Activated B cell treated with CpG ODN at 0.5 μM for 24 hours (primary cell): ENCODE measurements at regions not wholly inside any gene's neighbourhood (a gene's known extent, or its start where the extent isn't known, plus 50 kb on each side); places are given as distances from the start of the nearest gene placed in this dataset.

ENCODE experiments used
- ATAC-seq: fragments of 200-7000 bp; cut with Tn5 transposase; one replicate; pipeline ENCODE4 v1.10.0; 2021; ENCODE audit warnings: low read depth, mild to moderate bottlenecking, moderate library complexity
- CTCF ChIA-PET: fragments of 350-600 bp; sonication (Branson Sonifier 250); formaldehyde crosslinking; loops from one replicate; lab custom pipeline; 2021; ENCODE audit warnings: antibody characterized with exemption; lab: Charles Lee
- POLR2A ChIA-PET: fragments of 350-600 bp; sonication (Branson Sonifier 250); formaldehyde crosslinking; loops from one replicate; lab custom pipeline; 2021; ENCODE audit warnings: antibody characterized with exemption; lab: Charles Lee
- DNase-seq: peaks from one replicate; pipeline ENCODE4 v3.0.0; 2022
- H3K27ac Mint-ChIP-seq: one replicate; pipeline ENCODE4 v1.8.0; 2020; ENCODE audit warnings: mixed read lengths
- H3K27me3 Mint-ChIP-seq: one replicate; pipeline ENCODE4 v1.8.0; 2021; ENCODE audit warnings: mixed read lengths
- H3K36me3 Mint-ChIP-seq: one replicate; pipeline ENCODE4 v1.8.0; 2021; ENCODE audit warnings: low read depth, mixed read lengths
- H3K4me1 Mint-ChIP-seq: one replicate; pipeline ENCODE4 v1.8.0; 2021; ENCODE audit warnings: mixed read lengths
- H3K4me3 Mint-ChIP-seq: one replicate; pipeline ENCODE4 v1.8.0; 2020; ENCODE audit warnings: mild to moderate bottlenecking, mixed read lengths
- H3K9me3 Mint-ChIP-seq: one replicate; pipeline ENCODE4 v1.8.0; 2020; ENCODE audit warnings: mixed read lengths
- CTCF ChIP-seq: fragments of 200-600 bp; IDR thresholded peaks from one replicate; pipeline ENCODE4 v1.8.0; 2022; ENCODE audit warnings: antibody characterized with exemption, mild to moderate bottlenecking
- intact Hi-C: fragments of 100-400 bp; cut with micrococcal nuclease; formaldehyde crosslinking; loops from one replicate; pipeline ENCODE4 v1.15.1; 2024

DNA sequence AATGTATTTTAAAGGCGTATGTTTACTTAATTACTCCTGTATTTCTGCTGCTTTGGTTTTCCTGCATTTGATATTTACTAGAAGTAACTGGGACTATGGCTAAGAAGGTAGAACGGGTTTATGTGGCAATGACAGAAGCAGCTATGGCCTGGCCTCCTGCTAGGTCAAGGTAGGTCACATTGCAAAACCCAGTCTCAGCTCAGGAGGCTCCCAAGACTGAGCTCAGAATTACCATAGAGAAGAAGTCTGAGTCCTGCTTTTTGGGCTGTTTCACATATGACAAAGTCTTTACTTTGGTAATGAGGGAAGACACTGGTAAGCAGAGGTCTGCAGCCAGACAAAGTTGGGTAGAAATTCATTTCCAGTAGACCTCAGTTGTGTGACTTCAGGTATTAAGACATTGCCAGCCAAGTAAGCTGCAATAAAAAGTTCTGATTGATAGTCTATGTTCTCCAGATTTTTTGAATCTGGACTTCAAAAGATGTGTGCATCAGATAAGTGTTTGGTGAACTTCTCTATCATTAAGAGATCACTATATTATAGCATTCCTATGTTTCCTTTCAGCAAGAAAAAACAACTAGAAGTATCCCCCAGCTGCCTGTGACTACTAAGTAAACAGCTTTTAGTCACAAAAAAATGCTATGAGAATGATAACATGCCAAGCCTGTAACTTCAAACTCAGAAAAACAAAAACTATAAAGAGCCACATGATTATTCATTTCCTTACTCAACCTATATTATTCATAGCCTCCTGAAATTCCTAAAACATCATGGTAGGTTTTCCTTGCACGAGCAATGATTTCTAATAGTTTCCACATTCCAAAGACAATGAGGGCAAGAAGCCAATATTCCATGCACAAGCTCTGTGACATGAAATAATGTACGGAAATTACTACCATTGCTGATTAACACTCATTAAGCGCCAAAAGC, 312.3 kb downstream of the HAO1 start:
- Mint-ChIP-seq H3K27me3 (no peaks in the 10 kb centered on the region), H3K4me1 (no peaks in the 10 kb centered on the region), H3K9me3 (no peaks in the 10 kb centered on the region), H3K36me3 (no peaks in the 10 kb centered on the region), H3K27ac (no peak overlapping the region), H3K4me3 (no peak overlapping the region)
- intact Hi-C loops = no loop called here
- no peak for ATAC-seq
- no peak for DNase-seq
- POLR2A ChIA-PET = no interaction called here
- no peak for TF ChIP-seq CTCF
- CTCF ChIA-PET = no interaction called here

DNA sequence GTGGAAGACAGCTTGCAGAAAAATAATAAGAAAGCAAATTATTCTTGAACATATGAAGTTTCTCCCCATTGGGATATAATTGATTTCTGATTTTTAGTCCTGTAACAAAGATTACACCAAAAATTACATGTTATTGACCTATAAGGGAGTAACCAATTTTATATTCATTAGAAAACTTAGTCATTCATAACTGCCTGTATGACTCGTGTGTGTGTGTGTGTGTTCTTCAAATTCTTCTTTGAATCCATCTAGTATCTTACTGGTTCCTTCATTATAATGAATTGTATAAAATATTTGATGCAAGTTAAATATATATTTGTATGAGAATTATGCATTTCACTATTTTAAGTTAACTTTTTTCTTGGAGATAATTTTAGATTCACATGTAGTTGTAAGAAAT, 310.4 kb downstream of the HAO1 start:
- H3K36me3 Mint-ChIP-seq = no peaks in the 10 kb centered on the region
- intact Hi-C loops = no loop called here
- ChIA-PET POLR2A (no interaction called here), CTCF (no interaction called here)
- ATAC-seq (no peak), DNase-seq (no peak)
- H3K27ac Mint-ChIP-seq = no peak overlapping the region
- H3K4me1 Mint-ChIP-seq = no peaks in the 10 kb centered on the region
- H3K9me3 Mint-ChIP-seq = no peaks in the 10 kb centered on the region
- no peaks in the 10 kb centered on the region for H3K27me3 Mint-ChIP-seq
- no peak for TF ChIP-seq CTCF
- no peak overlapping the region for H3K4me3 Mint-ChIP-seq

DNA sequence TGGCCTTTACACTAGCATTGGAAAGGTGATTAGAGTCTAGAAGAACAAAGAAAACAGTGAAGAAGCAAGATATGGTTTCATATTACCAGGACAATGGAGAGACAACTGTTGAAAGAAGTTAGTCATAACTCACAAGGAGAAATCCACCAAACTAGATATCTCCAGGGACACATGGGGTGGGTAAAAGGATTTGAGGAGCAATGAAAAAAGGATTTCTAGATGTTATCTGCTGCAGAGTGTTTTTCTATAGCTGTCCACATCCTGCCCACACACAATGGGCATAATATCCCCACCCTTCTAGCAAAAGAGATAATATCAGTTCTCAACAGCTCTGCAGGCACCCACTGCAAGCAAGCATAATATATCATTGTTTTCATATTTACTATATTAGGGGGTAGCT, 303.1 kb downstream of the HAO1 start:
- H3K27ac Mint-ChIP-seq = no peak overlapping the region
- no peaks in the 10 kb centered on the region for H3K27me3 Mint-ChIP-seq
- no peaks in the 10 kb centered on the region for H3K4me1 Mint-ChIP-seq
- intact Hi-C loops = no loop called here
- no peak for TF ChIP-seq CTCF
- POLR2A ChIA-PET = no interaction called here
- no peaks in the 10 kb centered on the region for H3K36me3 Mint-ChIP-seq
- ATAC-seq = no peak
- no peak overlapping the region for H3K4me3 Mint-ChIP-seq
- DNase-seq = no peak
- H3K9me3 Mint-ChIP-seq = no peaks in the 10 kb centered on the region
- CTCF ChIA-PET = no interaction called here

DNA sequence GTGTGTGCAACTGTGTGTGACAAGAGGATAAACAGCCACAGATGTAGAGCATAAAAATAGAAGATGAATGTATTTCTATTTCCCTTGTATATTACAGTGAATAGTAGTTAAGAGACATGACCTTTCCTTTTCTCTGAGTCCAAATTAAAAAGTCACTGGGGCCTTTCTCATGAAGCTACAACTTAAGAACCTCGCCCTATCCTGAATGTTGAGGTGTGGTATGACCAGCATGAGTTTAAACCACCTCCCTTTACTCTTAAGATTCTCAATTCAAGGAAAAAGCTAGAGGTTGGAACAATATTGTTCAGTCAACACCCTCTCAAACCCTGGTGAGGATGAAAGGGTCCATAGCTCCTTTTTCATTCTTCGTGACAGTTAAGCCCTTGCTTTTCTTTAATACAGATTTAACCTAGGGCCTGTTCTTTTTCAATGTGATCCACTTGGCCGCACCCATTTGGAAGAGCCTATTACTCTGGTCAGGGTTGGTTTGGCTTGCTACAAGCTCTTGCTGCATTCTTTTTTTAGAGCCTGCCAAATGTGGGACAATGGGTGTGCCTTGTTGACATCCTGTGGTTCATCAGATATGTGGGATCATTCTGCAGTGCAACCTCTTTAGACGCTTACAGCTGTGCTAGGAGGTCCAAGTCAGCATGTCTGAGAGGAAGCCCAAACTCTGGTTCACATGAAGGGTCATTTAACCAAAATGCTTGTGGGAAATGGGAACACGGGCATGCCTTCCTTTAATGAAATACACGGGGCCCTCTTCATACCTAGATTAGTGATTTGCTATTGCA, 290.0 kb downstream of the HAO1 start:
- DNase-seq (no peak), ATAC-seq (no peak)
- POLR2A ChIA-PET = no interaction called here
- Mint-ChIP-seq H3K4me1 (no peaks in the 10 kb centered on the region), H3K27me3 (no peaks in the 10 kb centered on the region), H3K9me3 (peaks cover 2% of the 10 kb centered on the region), H3K4me3 (no peak overlapping the region), H3K27ac (no peak overlapping the region), H3K36me3 (no peaks in the 10 kb centered on the region)
- intact Hi-C loops = no loop called here
- no peak for TF ChIP-seq CTCF
- CTCF ChIA-PET = no interaction called here

- intact Hi-C loops = no loop called here
- ATAC-seq = no peak
- H3K4me3 Mint-ChIP-seq = no peak overlapping the region
- DNase-seq = no peak
- POLR2A ChIA-PET = no interaction called here
- CTCF ChIA-PET = no interaction called here
- H3K27ac Mint-ChIP-seq = no peak overlapping the region
- no peaks in the 10 kb centered on the region for H3K9me3 Mint-ChIP-seq
- H3K27me3 Mint-ChIP-seq = no peaks in the 10 kb centered on the region
- H3K4me1 Mint-ChIP-seq = no peaks in the 10 kb centered on the region
- no peak for TF ChIP-seq CTCF
- H3K36me3 Mint-ChIP-seq = no peaks in the 10 kb centered on the region
Observed at GRCh38 chr20:7654231-7654630, 286.0 kb downstream of the HAO1 start.
